ENCODE measurements at regions not wholly inside any gene's neighbourhood (a gene's known extent, or its start where the extent isn't known, plus 50 kb on each side); places are given as distances from the start of the nearest gene placed in this dataset.

DNA sequence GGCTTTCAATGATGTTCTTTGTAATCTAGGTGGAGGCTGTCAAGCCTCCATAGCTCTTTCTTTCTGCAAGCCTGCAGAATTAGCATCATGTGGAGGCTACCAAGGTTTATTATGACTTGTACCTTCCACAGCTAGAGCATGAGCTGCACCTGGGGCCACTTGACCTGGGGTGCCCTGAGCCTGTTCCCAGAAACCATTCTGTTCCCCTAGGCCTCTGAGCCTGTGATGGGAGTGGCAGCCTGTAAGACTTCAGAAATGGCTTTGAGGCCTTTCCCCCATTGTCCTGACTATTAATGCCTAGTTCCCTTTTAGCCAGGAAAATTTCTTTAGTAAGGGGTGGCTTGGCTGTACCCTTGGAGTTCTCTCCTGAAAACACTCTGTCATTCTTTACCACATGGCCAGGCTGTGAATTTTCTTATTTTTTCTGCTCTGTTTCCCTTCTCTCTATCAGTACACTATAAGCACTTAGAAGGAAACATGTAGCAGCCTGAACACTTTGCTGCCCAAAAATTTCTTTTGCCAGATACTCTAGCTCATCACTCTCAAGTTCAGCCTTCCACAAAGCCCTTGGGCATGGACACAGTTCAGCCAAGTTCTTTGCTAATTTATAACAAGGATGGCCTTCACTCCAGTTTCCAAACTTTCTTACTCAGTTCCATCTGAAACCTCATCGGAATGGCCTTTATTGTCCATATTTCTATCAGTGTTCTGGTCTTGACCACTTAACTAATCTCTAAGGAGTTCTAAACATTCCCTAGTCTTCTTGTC lies 61.4 kb upstream of the NR3C1 start:
- Histone ChIP-seq H3K27me3 (ENCODE audit: insufficient read depth, low read length, poor library complexity, severe bottlenecking) (no peaks in the 10 kb centered on the region), H3K27ac (ENCODE audit: low read depth, low read length) (no peak overlapping the region), H3K4me1 (ENCODE audit: insufficient read depth, low read length) (no peaks in the 10 kb centered on the region), H3K9me3 (ENCODE audit: low read length) (no peaks in the 10 kb centered on the region), H3K4me3 (ENCODE audit: low read length) (no peak overlapping the region), H3K36me3 (ENCODE audit: insufficient read depth, low read length) (no peaks in the 10 kb centered on the region)
- no peaks in the 10 kb centered on the region for H3K36me3 Mint-ChIP-seq
- no peaks in the 10 kb centered on the region for H3K9me3 Mint-ChIP-seq
- POLR2A ChIA-PET, result no interaction called here
- DNase-seq, result no peak
- CTCF ChIA-PET, result interaction anchor here (1.1 kb wide), 1 partner anchor 18 kb away, joined by 3 read pairs; no protein-coding TSS in a partner anchor
- H3K4me3 Mint-ChIP-seq, result no peak overlapping the region
- H3K4me1 Mint-ChIP-seq, result no peaks in the 10 kb centered on the region
- no peak overlapping the region for H3K27ac Mint-ChIP-seq
- peaks cover 0 to 5% of the 10 kb centered on the region in 2 donors for H3K27me3 Mint-ChIP-seq

DNA sequence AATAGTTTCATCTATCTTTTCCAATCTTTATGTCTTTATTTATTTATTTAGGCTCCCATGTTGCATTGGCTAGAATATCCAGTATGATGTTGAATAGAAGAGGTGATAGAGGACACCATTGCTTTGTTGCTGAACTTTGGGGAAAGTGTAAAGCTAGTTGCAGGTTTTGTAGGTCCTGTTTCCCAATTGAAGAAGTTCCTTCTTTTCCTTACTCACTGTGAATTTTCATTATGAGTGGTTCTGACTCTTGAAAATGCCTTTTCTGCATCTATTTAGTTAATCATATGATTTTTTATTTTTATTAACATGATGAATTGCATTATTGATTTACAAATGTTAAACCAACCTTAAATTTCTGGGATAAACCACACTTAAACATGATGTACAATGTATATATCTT lies 58.9 kb upstream of the NR3C1 start:
- Histone ChIP-seq H3K4me3 (ENCODE audit: low read length) (no peak overlapping the region), H3K27ac (ENCODE audit: low read depth, low read length) (no peak overlapping the region), H3K9me3 (ENCODE audit: low read length) (no peaks in the 10 kb centered on the region), H3K36me3 (ENCODE audit: insufficient read depth, low read length) (no peaks in the 10 kb centered on the region), H3K4me1 (ENCODE audit: insufficient read depth, low read length) (no peaks in the 10 kb centered on the region), H3K27me3 (ENCODE audit: insufficient read depth, low read length, poor library complexity, severe bottlenecking) (no peaks in the 10 kb centered on the region)
- no peaks in the 10 kb centered on the region for H3K36me3 Mint-ChIP-seq
- H3K9me3 Mint-ChIP-seq, result no peaks in the 10 kb centered on the region
- no peak overlapping the region for H3K27ac Mint-ChIP-seq
- ChIA-PET POLR2A (no interaction called here), CTCF (no interaction called here)
- H3K4me1 Mint-ChIP-seq, result no peaks in the 10 kb centered on the region
- DNase-seq, result no peak
- H3K27me3 Mint-ChIP-seq, result peaks cover 0 to 5% of the 10 kb centered on the region in 2 donors
- H3K4me3 Mint-ChIP-seq, result no peak overlapping the region

DNA sequence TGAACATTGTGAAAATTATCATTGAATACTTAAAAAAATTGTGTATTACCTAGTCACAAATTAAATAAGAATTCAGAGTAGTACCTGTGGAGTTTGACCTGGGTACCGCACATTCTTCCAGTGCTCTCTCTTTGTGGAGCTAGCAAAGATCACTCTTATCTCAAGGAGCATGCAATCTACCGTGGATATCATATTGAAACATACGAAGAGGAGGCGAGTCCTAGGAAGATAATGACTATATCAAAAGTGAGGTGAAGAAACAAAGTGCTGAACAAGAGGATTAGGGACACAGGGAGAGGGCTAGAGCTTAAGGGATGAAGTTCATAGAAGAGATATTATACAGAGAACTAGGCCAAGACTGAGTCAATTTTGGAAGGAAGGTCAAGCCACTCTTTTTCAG lies 55.9 kb upstream of the NR3C1 start:
- no peak for DNase-seq
- CTCF ChIA-PET, result no interaction called here
- no peak overlapping the region for H3K27ac Mint-ChIP-seq
- no peak overlapping the region for H3K4me3 Mint-ChIP-seq
- Histone ChIP-seq H3K9me3 (ENCODE audit: low read length) (no peaks in the 10 kb centered on the region), H3K36me3 (ENCODE audit: insufficient read depth, low read length) (no peaks in the 10 kb centered on the region), H3K4me1 (ENCODE audit: insufficient read depth, low read length) (no peaks in the 10 kb centered on the region), H3K27me3 (ENCODE audit: insufficient read depth, low read length, poor library complexity, severe bottlenecking) (no peaks in the 10 kb centered on the region), H3K4me3 (ENCODE audit: low read length) (no peak overlapping the region), H3K27ac (ENCODE audit: low read depth, low read length) (no peak overlapping the region)
- H3K27me3 Mint-ChIP-seq, result peaks cover 0 to 5% of the 10 kb centered on the region in 2 donors
- no peaks in the 10 kb centered on the region for H3K4me1 Mint-ChIP-seq
- POLR2A ChIA-PET, result no interaction called here
- H3K9me3 Mint-ChIP-seq, result no peaks in the 10 kb centered on the region
- H3K36me3 Mint-ChIP-seq, result no peaks in the 10 kb centered on the region

GRCh38 chr5:143456952-143457547 lies 53.6 kb upstream of the NR3C1 start:
- no peak for DNase-seq
- Histone ChIP-seq H3K9me3 (ENCODE audit: low read length) (no peaks in the 10 kb centered on the region), H3K27ac (ENCODE audit: low read depth, low read length) (no peak overlapping the region), H3K27me3 (ENCODE audit: insufficient read depth, low read length, poor library complexity, severe bottlenecking) (no peaks in the 10 kb centered on the region), H3K4me1 (ENCODE audit: insufficient read depth, low read length) (no peaks in the 10 kb centered on the region), H3K4me3 (ENCODE audit: low read length) (no peak overlapping the region), H3K36me3 (ENCODE audit: insufficient read depth, low read length) (no peaks in the 10 kb centered on the region)
- Mint-ChIP-seq H3K36me3 (peaks cover 0 to 4% (median 0%) of the 10 kb centered on the region in 3 donors), H3K27ac (peak overlapping the region in 2 of 8 donors; percentile 23 to 47), H3K4me1 (no peaks in the 10 kb centered on the region), H3K9me3 (no peaks in the 10 kb centered on the region), H3K4me3 (no peak overlapping the region), H3K27me3 (peaks cover 0 to 4% of the 10 kb centered on the region in 2 donors)
- ChIA-PET CTCF (no interaction called here), POLR2A (no interaction called here)

DNA sequence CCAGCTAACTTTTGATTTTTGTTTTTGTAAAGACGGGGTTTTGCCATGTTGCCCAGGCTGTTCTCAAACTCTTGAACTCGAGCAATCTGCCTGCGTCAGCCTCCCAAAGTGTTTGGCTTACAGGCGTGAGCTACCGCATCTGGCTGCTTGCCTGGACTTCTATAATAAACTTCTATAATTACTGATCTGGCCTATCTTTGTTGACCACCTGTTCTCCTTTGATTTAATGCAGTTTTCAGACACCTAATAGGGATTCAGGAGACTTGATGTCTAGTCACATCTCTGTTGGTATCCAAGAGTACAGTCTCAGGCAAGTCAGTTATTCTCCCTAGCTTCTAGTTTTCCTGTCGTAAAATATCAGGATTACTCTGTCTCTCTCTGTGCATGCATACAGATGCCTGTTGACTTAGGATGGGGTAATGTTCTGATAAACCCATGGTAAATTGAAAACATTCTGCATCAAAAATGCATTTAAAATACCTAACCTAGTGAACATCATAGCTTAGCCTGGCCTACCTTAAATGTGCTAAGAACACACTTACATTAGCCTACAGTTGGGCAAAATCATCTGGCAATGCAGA lies 51.5 kb upstream of the NR3C1 start:
- Histone ChIP-seq H3K36me3 (ENCODE audit: insufficient read depth, low read length) (no peaks in the 10 kb centered on the region), H3K4me1 (ENCODE audit: insufficient read depth, low read length) (no peaks in the 10 kb centered on the region), H3K4me3 (ENCODE audit: low read length) (no peak overlapping the region), H3K9me3 (ENCODE audit: low read length) (no peaks in the 10 kb centered on the region), H3K27ac (ENCODE audit: low read depth, low read length) (no peak overlapping the region), H3K27me3 (ENCODE audit: insufficient read depth, low read length, poor library complexity, severe bottlenecking) (no peaks in the 10 kb centered on the region)
- peaks cover 0 to 4% (median 0%) of the 10 kb centered on the region in 3 donors for H3K36me3 Mint-ChIP-seq
- H3K4me3 Mint-ChIP-seq, result no peak overlapping the region
- H3K9me3 Mint-ChIP-seq, result no peaks in the 10 kb centered on the region
- H3K4me1 Mint-ChIP-seq, result no peaks in the 10 kb centered on the region
- H3K27ac Mint-ChIP-seq, result no peak overlapping the region
- no peak for DNase-seq
- ChIA-PET CTCF (no interaction called here), POLR2A (no interaction called here)
- H3K27me3 Mint-ChIP-seq, result peaks cover 0 to 4% of the 10 kb centered on the region in 2 donors

DNA sequence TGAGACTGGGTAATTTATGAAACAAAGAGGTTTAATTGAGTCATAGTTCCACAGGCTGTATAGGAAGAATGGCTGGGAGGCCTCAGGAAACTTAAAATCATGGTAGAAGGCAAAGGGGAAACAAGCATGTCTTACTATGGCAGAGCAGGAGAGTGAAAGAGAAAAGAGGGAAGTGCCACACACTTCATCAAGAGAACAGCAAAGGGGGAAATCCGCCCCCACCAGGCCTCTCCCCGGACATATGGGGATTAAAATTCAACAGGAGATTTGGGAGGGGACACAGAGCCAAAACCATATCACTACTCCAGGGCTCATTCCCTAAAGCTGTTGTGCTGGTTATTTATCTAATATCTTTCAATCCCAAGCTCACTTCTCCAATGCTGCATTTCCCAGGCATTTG lies 50.2 kb upstream of the NR3C1 start:
- ChIA-PET CTCF (no interaction called here), POLR2A (no interaction called here)
- Mint-ChIP-seq H3K4me3 (no peak overlapping the region), H3K27ac (peak overlapping the region in 1 of 8 donors; percentile 2), H3K9me3 (no peaks in the 10 kb centered on the region), H3K27me3 (peaks cover 0 to 4% of the 10 kb centered on the region in 2 donors), H3K4me1 (peaks cover 0 to under 1% (median under 1%) of the 10 kb centered on the region in 3 donors), H3K36me3 (peaks cover 0 to 4% (median 0%) of the 10 kb centered on the region in 3 donors)
- no peak overlapping the region for H3K4me3 ChIP-seq (ENCODE audit: low read length)
- no peak overlapping the region for H3K27ac ChIP-seq (ENCODE audit: low read depth, low read length)
- H3K27me3 ChIP-seq (ENCODE audit: insufficient read depth, low read length, poor library complexity, severe bottlenecking), result no peaks in the 10 kb centered on the region
- DNase-seq, result no peak
- no peaks in the 10 kb centered on the region for H3K36me3 ChIP-seq (ENCODE audit: insufficient read depth, low read length)
- no peaks in the 10 kb centered on the region for H3K9me3 ChIP-seq (ENCODE audit: low read length)
- H3K4me1 ChIP-seq (ENCODE audit: insufficient read depth, low read length), result no peaks in the 10 kb centered on the region

All from CD8-positive, alpha-beta memory T cell (primary cell).